ENCODE measurements at regions not wholly inside any gene's neighbourhood (a gene's known extent, or its start where the extent isn't known, plus 50 kb on each side); places are given as distances from the start of the nearest gene placed in this dataset.

DNA sequence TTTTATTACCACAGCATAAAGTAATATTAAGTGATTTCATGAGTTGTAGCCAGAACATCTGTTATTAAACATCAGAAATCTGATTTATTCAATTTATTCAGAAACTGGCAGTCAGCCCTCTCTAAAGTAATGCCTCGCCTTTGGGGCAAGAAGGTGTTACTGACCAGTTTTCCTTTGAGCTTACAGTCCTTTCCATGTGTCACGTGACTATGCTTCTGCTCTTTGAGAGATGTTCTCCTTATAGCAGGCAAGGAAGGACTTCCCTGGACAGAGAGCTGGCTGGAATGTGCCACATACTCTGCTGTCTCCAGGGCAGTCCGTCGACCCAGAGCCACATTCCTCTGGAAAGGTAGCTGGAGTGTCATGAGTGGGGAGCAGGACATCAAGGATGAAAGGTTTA lies 119.7 kb downstream of the RDH14 start:
- WGBS = 78% methylated on average over 4 of the region's 4 CpGs
- TF ChIP-seq, protein P1, sequence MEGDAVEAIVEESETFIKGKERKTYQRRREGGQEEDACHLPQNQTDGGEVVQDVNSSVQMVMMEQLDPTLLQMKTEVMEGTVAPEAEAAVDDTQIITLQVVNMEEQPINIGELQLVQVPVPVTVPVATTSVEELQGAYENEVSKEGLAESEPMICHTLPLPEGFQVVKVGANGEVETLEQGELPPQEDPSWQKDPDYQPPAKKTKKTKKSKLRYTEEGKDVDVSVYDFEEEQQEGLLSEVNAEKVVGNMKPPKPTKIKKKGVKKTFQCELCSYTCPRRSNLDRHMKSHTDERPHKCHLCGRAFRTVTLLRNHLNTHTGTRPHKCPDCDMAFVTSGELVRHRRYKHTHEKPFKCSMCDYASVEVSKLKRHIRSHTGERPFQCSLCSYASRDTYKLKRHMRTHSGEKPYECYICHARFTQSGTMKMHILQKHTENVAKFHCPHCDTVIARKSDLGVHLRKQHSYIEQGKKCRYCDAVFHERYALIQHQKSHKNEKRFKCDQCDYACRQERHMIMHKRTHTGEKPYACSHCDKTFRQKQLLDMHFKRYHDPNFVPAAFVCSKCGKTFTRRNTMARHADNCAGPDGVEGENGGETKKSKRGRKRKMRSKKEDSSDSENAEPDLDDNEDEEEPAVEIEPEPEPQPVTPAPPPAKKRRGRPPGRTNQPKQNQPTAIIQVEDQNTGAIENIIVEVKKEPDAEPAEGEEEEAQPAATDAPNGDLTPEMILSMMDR (IDR thresholded peaks at IDR 0.05) = no peak
- TF ChIP-seq POLR2AphosphoS5 (IDR thresholded peaks at IDR 0.05) = no peak
- no peak for TF ChIP-seq POLR2A (IDR thresholded peaks at IDR 0.05)
- no peak for TF ChIP-seq EP300 (IDR thresholded peaks at IDR 0.05)
- Histone ChIP-seq H3K4me1 (peaks cover 9% of the 10 kb centered on the region), H3K36me3 (no peaks in the 10 kb centered on the region), H3K9me3 (no peaks in the 10 kb centered on the region), H3K27ac (peak overlapping the region; percentile 24), H3K4me3 (no peak overlapping the region), H3K27me3 (no peaks in the 10 kb centered on the region)
- no peak for DNase-seq (ENCODE audit: low spot score in 2 of 2)

DNA sequence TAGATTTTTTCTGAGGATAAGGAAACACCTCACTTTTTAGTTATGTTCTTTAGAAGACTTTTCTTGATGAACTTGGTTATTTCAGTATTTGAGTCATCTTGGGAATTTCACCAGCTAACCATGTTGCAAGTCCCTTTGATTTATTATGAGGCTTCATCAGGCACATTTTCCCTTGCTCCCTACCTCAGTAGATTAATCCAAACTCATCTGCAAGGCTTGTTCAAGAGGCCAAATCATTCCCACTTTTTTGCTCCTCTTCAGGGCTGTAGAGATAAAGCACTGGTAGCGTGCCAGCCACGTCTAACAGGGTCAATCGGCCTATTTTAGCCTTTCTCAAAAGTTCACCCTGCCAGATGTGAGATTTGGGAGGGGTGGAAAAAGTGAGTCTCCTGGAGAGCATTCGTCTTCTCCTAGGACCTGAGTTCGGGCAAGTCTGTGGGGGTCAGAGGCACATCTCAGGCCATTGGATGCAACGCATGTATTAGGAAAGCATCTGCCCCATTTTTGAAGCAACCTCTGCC lies 120.3 kb downstream of the RDH14 start:
- 76% methylated on average over 6 of the region's 6 CpGs for WGBS
- peak overlapping the region; percentile 24 for H3K27ac ChIP-seq

DNA sequence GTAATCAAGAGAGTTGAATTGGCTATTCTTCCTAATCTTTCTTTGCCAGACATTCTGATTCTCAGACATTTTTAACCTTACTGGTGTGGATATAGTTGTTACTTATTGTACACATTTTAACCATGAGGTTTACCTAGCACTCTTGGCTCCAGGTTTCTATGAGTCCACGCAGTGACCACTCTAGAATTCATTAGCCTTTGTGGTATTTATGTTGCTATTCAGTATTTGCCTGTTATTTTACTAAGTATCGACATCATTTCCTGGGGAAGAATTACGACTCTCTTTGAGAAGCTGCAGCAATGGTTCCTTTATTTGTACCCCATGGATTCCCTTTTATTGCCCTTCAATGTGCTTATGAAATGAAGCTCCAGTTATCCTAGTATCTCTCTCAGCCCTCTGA lies 120.7 kb downstream of the RDH14 start:
- no peaks in the 10 kb centered on the region for H3K36me3 ChIP-seq
- no peak for DNase-seq (ENCODE audit: low spot score in 2 of 2)
- H3K9me3 ChIP-seq = no peaks in the 10 kb centered on the region
- H3K27me3 ChIP-seq = no peaks in the 10 kb centered on the region
- H3K4me3 ChIP-seq = no peak overlapping the region
- no peak for TF ChIP-seq EP300 (IDR thresholded peaks at IDR 0.05)
- WGBS = 68% methylated on average over 3 of the region's 3 CpGs
- H3K27ac ChIP-seq = no peak overlapping the region
- peaks cover 12% of the 10 kb centered on the region for H3K4me1 ChIP-seq

More for the DNA sequence above, 120.3 kb downstream of the RDH14 start:
- no peak overlapping the region for H3K4me3 ChIP-seq
- no peaks in the 10 kb centered on the region for H3K27me3 ChIP-seq
- no peaks in the 10 kb centered on the region for H3K9me3 ChIP-seq
- peaks cover 12% of the 10 kb centered on the region for H3K4me1 ChIP-seq
- DNase-seq (ENCODE audit: low spot score in 2 of 2) = no peak
- TF ChIP-seq POLR2AphosphoS5 (IDR thresholded peaks at IDR 0.05) (peak in 2 of 3 donors; percentile 24 to 35), POLR2A (IDR thresholded peaks at IDR 0.05) (no peak)
- no peaks in the 10 kb centered on the region for H3K36me3 ChIP-seq

DNA sequence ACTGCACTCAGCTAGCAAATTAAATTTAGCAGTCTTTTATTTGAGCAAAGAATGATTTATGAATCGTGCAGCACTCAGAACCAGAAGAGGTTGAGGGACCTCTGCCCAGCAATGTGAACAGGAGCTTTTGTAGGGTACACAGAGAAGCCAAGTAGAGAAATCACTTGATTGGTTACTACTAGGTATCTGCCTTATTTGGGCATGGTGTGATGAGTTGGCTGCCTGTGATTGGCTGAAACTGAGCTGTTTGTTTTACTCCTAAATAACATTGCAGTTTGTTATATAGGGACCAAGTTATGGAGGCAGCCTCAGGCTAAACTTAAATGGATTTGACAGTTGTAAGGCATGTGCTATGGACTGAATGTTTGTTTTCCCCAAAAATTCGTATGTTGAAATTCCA lies 122.5 kb downstream of the RDH14 start:
- no peaks in the 10 kb centered on the region for H3K9me3 ChIP-seq
- H3K27me3 ChIP-seq = no peaks in the 10 kb centered on the region
- TF ChIP-seq, protein P1 (IDR thresholded peaks at IDR 0.05) = no peak
- no peak for TF ChIP-seq POLR2AphosphoS5 (IDR thresholded peaks at IDR 0.05)
- TF ChIP-seq POLR2A (IDR thresholded peaks at IDR 0.05) = no peak
- no peak for DNase-seq (ENCODE audit: low spot score in 2 of 2)
- 82% methylated on average over 2 of the region's 2 CpGs for WGBS
- H3K4me1 ChIP-seq = peaks cover 12% of the 10 kb centered on the region
- no peaks in the 10 kb centered on the region for H3K36me3 ChIP-seq
- no peak overlapping the region for H3K4me3 ChIP-seq
- H3K27ac ChIP-seq = no peak overlapping the region

DNA sequence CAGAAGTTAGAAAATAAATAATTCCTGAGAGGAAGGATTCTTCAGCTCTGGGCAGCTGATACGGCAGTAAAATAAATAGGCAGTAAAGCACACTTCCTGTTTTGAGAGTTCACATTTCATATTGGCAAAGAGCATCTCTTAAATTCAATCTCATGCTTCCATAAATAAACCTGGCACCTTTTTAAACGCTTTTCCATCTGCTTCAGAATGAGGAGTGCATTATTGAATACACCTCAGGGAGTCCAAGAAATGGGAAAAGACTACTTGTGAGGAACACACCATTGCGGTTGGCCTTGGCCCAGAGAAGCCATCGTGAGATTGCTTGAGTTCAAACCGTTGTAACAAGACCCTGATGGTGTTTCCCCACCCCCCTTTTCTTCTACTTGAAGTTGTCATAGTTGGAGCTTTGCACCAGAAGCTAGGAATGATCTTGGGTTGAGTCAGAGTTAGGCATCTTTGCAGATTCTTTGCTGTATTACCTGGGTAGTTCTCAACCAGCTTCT lies 123.9 kb downstream of the RDH14 start:
- H3K27me3 ChIP-seq = no peaks in the 10 kb centered on the region
- 20% methylated on average over 5 of the region's 5 CpGs for WGBS
- no peaks in the 10 kb centered on the region for H3K9me3 ChIP-seq
- H3K27ac ChIP-seq = peak overlapping the region; percentile 8
- DNase-seq (ENCODE audit: low spot score in 2 of 2) = no peak
- no peaks in the 10 kb centered on the region for H3K36me3 ChIP-seq
- TF ChIP-seq, protein P1 (IDR thresholded peaks at IDR 0.05) = no peak
- TF ChIP-seq POLR2AphosphoS5 (IDR thresholded peaks at IDR 0.05) = no peak
- no peak for TF ChIP-seq POLR2A (IDR thresholded peaks at IDR 0.05)
- H3K4me3 ChIP-seq = no peak overlapping the region
- H3K4me1 ChIP-seq = peaks cover 12% of the 10 kb centered on the region

DNA sequence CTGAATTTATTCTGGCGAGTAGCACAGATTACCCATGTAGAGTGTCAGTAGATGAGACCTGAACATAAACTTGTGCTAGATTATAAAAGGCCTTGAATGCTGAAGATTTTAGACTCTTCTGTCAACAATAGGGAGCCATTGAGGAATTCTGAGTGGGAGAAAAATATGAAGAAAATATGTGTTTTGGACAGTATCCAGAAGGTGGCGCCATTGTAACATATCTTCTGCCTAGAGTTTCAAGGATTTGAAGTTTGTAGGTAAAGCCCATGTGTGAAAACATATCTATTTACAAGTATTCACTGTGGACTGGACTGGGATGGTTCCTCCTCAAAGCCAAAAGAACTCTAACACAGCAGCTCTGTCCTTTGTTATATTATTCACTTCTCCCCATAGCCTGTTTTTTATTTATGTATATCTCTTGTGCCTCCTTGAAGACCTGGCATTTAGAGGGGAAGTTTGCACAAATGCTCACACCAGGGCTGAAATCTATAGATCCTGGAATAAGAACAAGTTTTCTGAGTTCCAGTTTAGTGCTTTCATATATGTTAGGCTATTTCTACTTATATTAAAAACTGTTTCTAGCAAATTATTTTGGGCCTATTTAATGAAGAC lies 124.9 kb downstream of the RDH14 start:
- WGBS = 40% methylated on average over 2 of the region's 2 CpGs
- Histone ChIP-seq H3K9me3 (no peaks in the 10 kb centered on the region), H3K27ac (peak overlapping the region; percentile 8), H3K36me3 (no peaks in the 10 kb centered on the region), H3K4me3 (no peak overlapping the region), H3K27me3 (no peaks in the 10 kb centered on the region), H3K4me1 (peaks cover 12% of the 10 kb centered on the region)
- no peak for DNase-seq (ENCODE audit: low spot score in 2 of 2)
- TF ChIP-seq POLR2A (IDR thresholded peaks at IDR 0.05) (no peak), EP300 (IDR thresholded peaks at IDR 0.05) (no peak), POLR2AphosphoS5 (IDR thresholded peaks at IDR 0.05) (no peak)
- TF ChIP-seq, protein P1 (IDR thresholded peaks at IDR 0.05) = peak in 1 of 2 donors; percentile 21

Measured in suprapubic skin (tissue), 4 donors.